MM.1S (cell line): ENCODE measurements at regions not wholly inside any gene's neighbourhood (a gene's known extent, or its start where the extent isn't known, plus 50 kb on each side); places are given as distances from the start of the nearest gene placed in this dataset.

Source experiments
- CTCF ChIP-seq: fragments of 300-600 bp; sonication (generic); IDR thresholded peaks from 2 replicates; pipeline ENCODE4 v1.5.1; 2016; ENCODE audit warnings: antibody characterized with exemption, low read length, mixed read lengths
- EZH2phosphoT487 ChIP-seq: fragments of 300-600 bp; sonication (generic); IDR thresholded peaks from 2 replicates; pipeline ENCODE4 v1.6.1; 2018; ENCODE audit warnings: antibody characterized with exemption, low read length

GRCh38 chr13:73722120-73722519, 412.1 kb downstream of the KLF12 start:
- no peak for TF ChIP-seq EZH2phosphoT487
- TF ChIP-seq CTCF: no peak
